Smooth muscle cell (in vitro differentiated cells): ENCODE measurements at regions not wholly inside any gene's neighbourhood (a gene's known extent, or its start where the extent isn't known, plus 50 kb on each side); places are given as distances from the start of the nearest gene placed in this dataset.
"Not testable (repeated sequence)": the region's sequence is repeated elsewhere in the genome, so short reads cannot be mapped to it uniquely, and the experiment has no call there.

Experiments
- DNase-seq: peaks from one replicate; lab custom pipeline; 2025; ENCODE audit not compliant: unreplicated experiment; lab: John Stamatoyannopoulos, UW
- H2AFZ ChIP-seq: fragments of 200-600 bp; sonication (generic); 2 replicates; pipeline ENCODE4 v1.6.0; 2016; ENCODE audit warnings: antibody characterized with exemption, low read depth, mild to moderate bottlenecking
- H3F3A ChIP-seq: fragments of 200-600 bp; sonication (generic); 2 replicates; pipeline ENCODE4 v1.6.0; 2017; ENCODE audit warnings: antibody characterized with exemption, low read depth
- H3K27ac ChIP-seq: fragments of 200-600 bp; sonication (generic); 2 replicates; pipeline ENCODE4 v1.5.1; 2016; ENCODE audit warnings: low read depth, mild to moderate bottlenecking
- H3K27me3 ChIP-seq: fragments of 200-600 bp; sonication (generic); 2 replicates; pipeline ENCODE4 v1.6.1; 2016; ENCODE audit warnings: low read depth, mild to moderate bottlenecking
- H3K36me3 ChIP-seq: fragments of 200-600 bp; sonication (generic); 2 replicates; pipeline ENCODE4 v1.5.1; 2016; ENCODE audit warnings: low read depth
- H3K4me1 ChIP-seq: fragments of 200-600 bp; sonication (generic); 2 replicates; pipeline ENCODE4 v1.5.1; 2016; ENCODE audit warnings: low read depth
- H3K4me2 ChIP-seq: fragments of 200-600 bp; sonication (generic); 2 replicates; pipeline ENCODE4 v1.6.0; 2016; ENCODE audit warnings: mild to moderate bottlenecking
- H3K4me3 ChIP-seq: fragments of 200-600 bp; sonication (generic); 2 replicates; pipeline ENCODE4 v1.5.1; 2016; ENCODE audit warnings: mild to moderate bottlenecking
- H3K79me2 ChIP-seq: fragments of 200-600 bp; sonication (generic); 2 replicates; pipeline ENCODE4 v1.6.0; 2016; ENCODE audit warnings: low read depth, mild to moderate bottlenecking
- H3K9ac ChIP-seq: fragments of 200-600 bp; sonication (generic); 2 replicates; pipeline ENCODE4 v1.6.0; 2016; ENCODE audit warnings: low read depth
- H3K9me3 ChIP-seq: fragments of 200-600 bp; sonication (generic); replicated peaks from 2 replicates; pipeline ENCODE4 v1.5.1; 2016; ENCODE audit warnings: low read depth
- H4K20me1 ChIP-seq: fragments of 200-600 bp; sonication (generic); 2 replicates; pipeline ENCODE4 v1.6.0; 2016; ENCODE audit warnings: low read depth
- WGBS: methylation state at CpG from one replicate; pipeline ENCODE4 v1.1.7; 2016; ENCODE audit warnings: low lambda C conversion rate; 5-methylcytosine and 5-hydroxymethylcytosine counted together
- TF ChIP-seq, protein P1 (sequence below): fragments of 200-600 bp; sonication (generic); IDR thresholded peaks from 2 replicates; pipeline ENCODE4 v1.5.1; 2017; ENCODE audit warnings: borderline replicate concordance, mild to moderate bottlenecking, antibody characterized with exemption; ENCODE audit not compliant: insufficient read depth, poor library complexity, severe bottlenecking

DNA sequence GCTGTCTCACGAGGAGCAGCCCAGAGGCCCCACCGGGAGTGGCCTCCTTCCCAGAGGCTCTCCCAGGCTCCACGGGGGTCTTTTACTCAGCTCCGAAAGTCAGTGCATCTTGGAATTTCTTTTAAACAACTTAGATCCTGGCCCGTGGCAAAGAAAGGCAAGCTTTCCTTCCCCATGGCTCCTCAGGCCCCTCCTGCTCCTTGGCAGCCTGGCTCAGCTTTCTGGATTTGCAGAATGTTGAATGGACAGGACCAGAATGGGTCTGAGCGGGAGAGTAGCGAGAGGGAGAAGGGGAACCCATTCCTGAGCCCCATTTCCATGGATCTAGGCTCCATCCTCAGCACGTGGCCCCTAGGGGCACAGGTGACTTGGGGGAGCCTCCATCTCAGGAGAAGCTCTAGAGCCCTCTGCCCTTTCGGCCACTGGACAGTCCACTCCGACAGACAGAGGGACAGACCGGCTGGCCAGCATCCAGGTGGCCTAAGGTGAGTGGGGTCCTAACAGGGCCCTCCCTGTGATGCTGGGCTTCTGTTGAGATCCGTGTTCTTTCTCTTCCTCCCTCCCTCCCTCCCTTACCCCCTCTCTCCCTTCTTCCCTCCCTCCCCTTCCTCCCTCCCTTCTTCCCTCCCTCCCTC, 173.9 kb upstream of the PPP1R26 start:
- H3K36me3 ChIP-seq = no peaks in the 10 kb centered on the region
- H3K4me1 ChIP-seq = no peaks in the 10 kb centered on the region
- DNase-seq = no peak
- no peak overlapping the region for H3K4me3 ChIP-seq
- no peak overlapping the region for H2AFZ ChIP-seq
- no peaks in the 10 kb centered on the region for H3K9me3 ChIP-seq
- H3K27me3 ChIP-seq = peaks cover 11% of the 10 kb centered on the region
- H3K4me2 ChIP-seq = no peak overlapping the region
- no peaks in the 10 kb centered on the region for H3K79me2 ChIP-seq
- no peak overlapping the region for H3K27ac ChIP-seq
- 86% methylated on average over 12 of the region's 12 CpGs for WGBS
- H3F3A ChIP-seq = no peaks in the 10 kb centered on the region
- H3K9ac ChIP-seq = no peak overlapping the region
- TF ChIP-seq, protein P1, sequence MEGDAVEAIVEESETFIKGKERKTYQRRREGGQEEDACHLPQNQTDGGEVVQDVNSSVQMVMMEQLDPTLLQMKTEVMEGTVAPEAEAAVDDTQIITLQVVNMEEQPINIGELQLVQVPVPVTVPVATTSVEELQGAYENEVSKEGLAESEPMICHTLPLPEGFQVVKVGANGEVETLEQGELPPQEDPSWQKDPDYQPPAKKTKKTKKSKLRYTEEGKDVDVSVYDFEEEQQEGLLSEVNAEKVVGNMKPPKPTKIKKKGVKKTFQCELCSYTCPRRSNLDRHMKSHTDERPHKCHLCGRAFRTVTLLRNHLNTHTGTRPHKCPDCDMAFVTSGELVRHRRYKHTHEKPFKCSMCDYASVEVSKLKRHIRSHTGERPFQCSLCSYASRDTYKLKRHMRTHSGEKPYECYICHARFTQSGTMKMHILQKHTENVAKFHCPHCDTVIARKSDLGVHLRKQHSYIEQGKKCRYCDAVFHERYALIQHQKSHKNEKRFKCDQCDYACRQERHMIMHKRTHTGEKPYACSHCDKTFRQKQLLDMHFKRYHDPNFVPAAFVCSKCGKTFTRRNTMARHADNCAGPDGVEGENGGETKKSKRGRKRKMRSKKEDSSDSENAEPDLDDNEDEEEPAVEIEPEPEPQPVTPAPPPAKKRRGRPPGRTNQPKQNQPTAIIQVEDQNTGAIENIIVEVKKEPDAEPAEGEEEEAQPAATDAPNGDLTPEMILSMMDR = no peak
- no peaks in the 10 kb centered on the region for H4K20me1 ChIP-seq

DNA sequence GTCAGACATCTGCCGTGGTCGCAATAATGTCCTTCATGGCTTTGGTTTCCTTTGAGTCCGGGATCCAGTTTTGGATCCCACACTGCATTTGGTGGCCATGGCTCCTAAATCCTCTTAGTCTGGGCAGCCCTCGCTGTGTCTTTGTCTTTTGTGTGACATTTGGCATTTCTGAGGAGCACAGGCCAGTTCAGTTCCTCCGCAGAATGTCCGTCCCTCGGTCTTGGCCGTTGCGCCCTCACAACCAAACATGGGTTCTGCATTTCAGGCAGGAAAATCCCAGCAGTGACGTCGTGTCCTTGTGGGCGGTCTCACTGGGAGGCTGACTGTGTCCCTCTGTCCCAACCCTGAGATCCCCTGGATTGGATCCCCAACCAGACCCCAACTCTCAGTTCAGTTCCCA, 172.9 kb upstream of the PPP1R26 start:
- WGBS = 96% methylated on average over 12 of the region's 12 CpGs
- H3K9ac ChIP-seq = no peak overlapping the region
- no peaks in the 10 kb centered on the region for H4K20me1 ChIP-seq
- no peaks in the 10 kb centered on the region for H3F3A ChIP-seq
- H3K27ac ChIP-seq = no peak overlapping the region
- H3K4me3 ChIP-seq = no peak overlapping the region
- H3K27me3 ChIP-seq = peaks cover 5% of the 10 kb centered on the region
- no peak overlapping the region for H2AFZ ChIP-seq
- H3K4me1 ChIP-seq = no peaks in the 10 kb centered on the region
- no peaks in the 10 kb centered on the region for H3K9me3 ChIP-seq
- no peak for DNase-seq
- no peak overlapping the region for H3K4me2 ChIP-seq
- TF ChIP-seq, protein P1 = no peak
- H3K36me3 ChIP-seq = no peaks in the 10 kb centered on the region
- H3K79me2 ChIP-seq = no peaks in the 10 kb centered on the region

DNA sequence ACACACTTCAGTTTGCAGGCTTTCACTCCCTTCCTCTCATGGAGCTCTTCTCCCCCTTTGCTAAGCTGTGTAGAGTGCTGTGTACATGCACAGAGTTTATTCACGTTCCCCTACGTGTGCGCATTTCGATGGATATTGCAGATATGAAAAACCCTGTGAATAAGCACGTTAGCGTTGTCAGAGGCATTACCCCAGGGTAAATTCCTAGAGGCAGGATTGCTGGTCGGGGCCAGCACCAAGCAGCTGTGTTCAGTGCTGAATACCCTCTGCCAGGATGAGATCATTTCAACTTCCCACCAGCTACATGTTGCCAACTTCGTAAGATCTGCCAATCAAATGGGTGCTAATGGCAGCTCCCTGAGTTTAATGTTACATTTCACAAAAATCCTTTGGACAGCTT, 172.3 kb upstream of the PPP1R26 start:
- H4K20me1 ChIP-seq = no peaks in the 10 kb centered on the region
- H3K4me2 ChIP-seq = no peak overlapping the region
- WGBS = 81% methylated on average over 8 of the region's 8 CpGs
- no peaks in the 10 kb centered on the region for H3K36me3 ChIP-seq
- no peak overlapping the region for H3K27ac ChIP-seq
- TF ChIP-seq, protein P1 = no peak
- DNase-seq = no peak
- H3K9me3 ChIP-seq = no peaks in the 10 kb centered on the region
- no peak overlapping the region for H2AFZ ChIP-seq
- H3K4me1 ChIP-seq = no peaks in the 10 kb centered on the region
- H3F3A ChIP-seq = no peaks in the 10 kb centered on the region
- no peak overlapping the region for H3K9ac ChIP-seq
- H3K27me3 ChIP-seq = peaks cover 5% of the 10 kb centered on the region
- H3K79me2 ChIP-seq = no peaks in the 10 kb centered on the region
- no peak overlapping the region for H3K4me3 ChIP-seq

DNA sequence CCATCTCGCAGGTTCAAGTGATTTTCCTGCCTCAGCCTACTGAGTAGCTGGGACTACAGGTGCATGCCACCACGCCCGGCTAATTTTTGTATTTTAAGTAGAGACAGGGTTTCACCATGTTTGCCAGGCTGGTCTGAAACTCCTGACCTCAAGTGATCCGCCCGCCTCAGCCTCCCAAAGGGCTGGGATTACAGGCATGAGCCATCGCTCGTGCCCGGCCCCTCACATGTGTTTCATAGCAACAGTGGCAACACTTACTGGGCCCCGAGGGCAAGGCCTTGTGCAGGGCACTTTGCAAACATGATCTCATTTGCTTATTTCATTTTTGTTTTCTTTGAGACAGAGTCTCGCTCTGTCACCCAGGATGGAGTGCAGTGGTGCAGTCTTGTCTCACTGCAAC, 171.7 kb upstream of the PPP1R26 start:
- H3K4me2 ChIP-seq, H3K9me3 ChIP-seq, H2AFZ ChIP-seq, H3F3A ChIP-seq, H3K79me2 ChIP-seq, H4K20me1 ChIP-seq, H3K36me3 ChIP-seq, DNase-seq, H3K4me3 ChIP-seq, H3K4me1 ChIP-seq, H3K27me3 ChIP-seq, H3K9ac ChIP-seq, H3K27ac ChIP-seq: not testable (repeated sequence)
- 95% methylated on average over 10 of the region's 10 CpGs for WGBS
